ENCODE measurements at regions not wholly inside any gene's neighbourhood (a gene's known extent, or its start where the extent isn't known, plus 50 kb on each side); places are given as distances from the start of the nearest gene placed in this dataset.

DNA sequence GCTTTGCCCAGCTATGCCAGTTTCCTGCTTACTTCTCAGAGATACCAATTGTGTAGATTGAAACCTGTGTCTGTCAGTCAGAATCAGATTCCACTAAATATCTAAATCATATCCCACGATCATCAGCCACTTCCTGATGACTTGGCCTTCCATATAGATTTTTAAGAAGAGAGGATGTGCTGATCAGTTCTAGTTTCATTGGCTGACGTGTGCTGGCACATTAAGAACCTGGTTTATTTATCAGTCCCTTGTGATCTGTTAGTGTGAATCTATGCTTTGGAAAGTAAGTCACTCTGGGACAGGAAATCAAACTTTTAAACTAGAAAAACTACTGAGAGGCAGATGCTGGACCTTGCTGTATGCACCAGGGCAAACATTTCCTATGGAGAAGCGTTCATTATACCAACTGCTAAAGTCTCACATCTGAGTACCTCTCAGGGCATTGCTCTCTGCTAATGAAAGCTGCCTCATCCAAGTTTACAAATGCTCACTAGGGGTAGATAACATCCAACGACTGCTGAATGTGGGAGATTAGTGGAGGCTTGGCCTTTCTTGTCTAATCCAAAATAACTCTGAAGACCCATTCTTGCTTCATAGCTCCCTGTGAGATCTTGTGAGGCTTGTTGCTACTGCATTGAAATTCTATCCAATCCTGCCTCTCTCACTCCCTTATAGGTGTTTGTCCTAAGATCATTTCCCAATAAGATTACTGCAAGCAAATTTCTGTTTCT lies 109.1 kb downstream of the ARL4A start:
- peak overlapping the region; percentile 1 for H3K4me3 Mint-ChIP-seq
- peaks cover 4% of the 10 kb centered on the region for H3K27me3 Mint-ChIP-seq (ENCODE audit: low read depth)
- DNase-seq (ENCODE audit: low spot score), result peak; percentile 6
- H3K4me1 Mint-ChIP-seq (ENCODE audit: low read depth), result peaks cover 13% of the 10 kb centered on the region
- no peaks in the 10 kb centered on the region for H3K36me3 Mint-ChIP-seq (ENCODE audit: low read depth)
- no peak overlapping the region for H3K27ac Mint-ChIP-seq
- no peaks in the 10 kb centered on the region for H3K9me3 Mint-ChIP-seq

- Mint-ChIP-seq H3K27me3 (ENCODE audit: low read depth) (peaks cover 7% of the 10 kb centered on the region), H3K27ac (no peak overlapping the region), H3K4me1 (ENCODE audit: low read depth) (peaks cover 13% of the 10 kb centered on the region), H3K9me3 (no peaks in the 10 kb centered on the region), H3K36me3 (ENCODE audit: low read depth) (no peaks in the 10 kb centered on the region), H3K4me3 (no peak overlapping the region)
- no peak for DNase-seq (ENCODE audit: low spot score)
Observed at GRCh38 chr7:12800486-12800885, 113.1 kb downstream of the ARL4A start.

GRCh38 chr7:12801107-12801506 lies 113.7 kb downstream of the ARL4A start:
- peaks cover 12% of the 10 kb centered on the region for H3K4me1 Mint-ChIP-seq (ENCODE audit: low read depth)
- peaks cover 7% of the 10 kb centered on the region for H3K27me3 Mint-ChIP-seq (ENCODE audit: low read depth)
- no peak for DNase-seq (ENCODE audit: low spot score)
- H3K4me3 Mint-ChIP-seq, result no peak overlapping the region
- H3K27ac Mint-ChIP-seq, result no peak overlapping the region
- H3K36me3 Mint-ChIP-seq (ENCODE audit: low read depth), result no peaks in the 10 kb centered on the region
- H3K9me3 Mint-ChIP-seq, result no peaks in the 10 kb centered on the region

DNA sequence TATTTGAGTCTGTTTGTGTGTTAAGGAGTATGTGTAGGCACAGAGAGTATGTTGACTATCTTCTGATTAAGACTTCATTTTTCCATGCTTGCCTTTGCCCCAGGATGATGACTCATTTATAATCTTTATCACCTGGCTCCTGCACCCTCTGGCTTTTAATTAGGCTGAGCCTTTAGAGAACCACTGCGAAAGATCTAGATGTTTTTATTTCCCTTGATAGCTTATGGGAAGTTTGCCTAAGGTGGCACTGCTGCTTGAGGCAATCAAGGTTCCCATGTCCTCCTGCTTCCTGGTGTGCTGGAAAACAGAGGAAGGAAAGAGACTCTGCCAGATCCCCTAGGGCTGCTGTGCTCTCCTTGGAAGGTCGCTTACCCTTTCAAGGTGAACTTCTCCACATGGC lies 114.6 kb downstream of the ARL4A start:
- Mint-ChIP-seq H3K36me3 (ENCODE audit: low read depth) (no peaks in the 10 kb centered on the region), H3K9me3 (no peaks in the 10 kb centered on the region), H3K4me1 (ENCODE audit: low read depth) (peaks cover 2% of the 10 kb centered on the region), H3K27me3 (ENCODE audit: low read depth) (peaks cover 7% of the 10 kb centered on the region), H3K4me3 (no peak overlapping the region), H3K27ac (no peak overlapping the region)
- no peak for DNase-seq (ENCODE audit: low spot score)

GRCh38 chr7:12803542-12803941 lies 116.1 kb downstream of the ARL4A start:
- Mint-ChIP-seq H3K9me3 (no peaks in the 10 kb centered on the region), H3K4me3 (no peak overlapping the region), H3K27ac (no peak overlapping the region), H3K36me3 (ENCODE audit: low read depth) (no peaks in the 10 kb centered on the region), H3K4me1 (ENCODE audit: low read depth) (no peaks in the 10 kb centered on the region), H3K27me3 (ENCODE audit: low read depth) (peaks cover 7% of the 10 kb centered on the region)
- no peak for DNase-seq (ENCODE audit: low spot score)

DNA sequence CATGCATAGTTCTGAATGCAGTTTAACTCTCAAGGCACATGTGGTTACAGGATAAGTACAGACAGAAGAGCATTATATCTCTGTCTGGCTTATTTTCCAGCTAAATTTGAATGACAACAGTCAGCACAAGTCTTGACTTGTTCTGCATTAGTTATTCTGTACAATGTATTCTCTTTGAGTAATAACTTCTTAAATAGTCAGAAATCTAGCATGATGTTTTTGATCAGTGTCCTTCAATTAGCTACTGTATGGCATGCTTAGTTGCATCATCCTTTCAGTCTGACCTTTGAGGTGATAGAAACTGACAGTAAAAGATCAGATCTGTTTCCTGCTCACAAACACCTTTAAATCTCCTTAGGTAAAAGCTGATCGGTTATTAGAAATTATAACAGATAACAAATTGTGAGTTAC lies 118.1 kb downstream of the ARL4A start:
- H3K36me3 Mint-ChIP-seq (ENCODE audit: low read depth), result no peaks in the 10 kb centered on the region

DNA sequence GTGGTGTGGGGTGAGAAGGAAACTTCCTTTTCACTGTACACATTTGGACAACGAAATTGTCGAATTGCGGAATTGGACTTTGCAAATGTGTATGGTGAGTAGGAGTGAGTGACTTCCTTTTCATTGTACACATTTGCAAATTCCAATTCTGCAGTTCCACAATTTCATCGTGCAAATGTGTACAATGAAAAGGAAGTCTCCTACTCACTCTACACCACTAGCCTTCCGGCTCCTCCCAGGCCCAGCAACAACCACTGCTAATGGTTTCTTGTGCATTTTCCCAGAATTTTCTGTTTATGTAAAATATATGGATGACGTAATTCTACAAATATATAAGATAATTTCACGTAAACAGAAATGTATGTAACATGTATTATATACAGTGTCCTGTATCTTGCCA lies 118.5 kb downstream of the ARL4A start:
- H3K4me3 Mint-ChIP-seq, result no peak overlapping the region
- no peaks in the 10 kb centered on the region for H3K4me1 Mint-ChIP-seq (ENCODE audit: low read depth)
- no peak overlapping the region for H3K27ac Mint-ChIP-seq
- peaks cover 3% of the 10 kb centered on the region for H3K27me3 Mint-ChIP-seq (ENCODE audit: low read depth)
- DNase-seq (ENCODE audit: low spot score), result no peak
- no peaks in the 10 kb centered on the region for H3K36me3 Mint-ChIP-seq (ENCODE audit: low read depth)
- no peaks in the 10 kb centered on the region for H3K9me3 Mint-ChIP-seq

More for the DNA sequence above, 118.1 kb downstream of the ARL4A start:
- H3K27ac Mint-ChIP-seq, result no peak overlapping the region
- H3K4me3 Mint-ChIP-seq, result no peak overlapping the region
- H3K27me3 Mint-ChIP-seq (ENCODE audit: low read depth), result peaks cover 3% of the 10 kb centered on the region
- H3K4me1 Mint-ChIP-seq (ENCODE audit: low read depth), result no peaks in the 10 kb centered on the region
- DNase-seq (ENCODE audit: low spot score), result no peak
- H3K9me3 Mint-ChIP-seq, result no peaks in the 10 kb centered on the region

DNA sequence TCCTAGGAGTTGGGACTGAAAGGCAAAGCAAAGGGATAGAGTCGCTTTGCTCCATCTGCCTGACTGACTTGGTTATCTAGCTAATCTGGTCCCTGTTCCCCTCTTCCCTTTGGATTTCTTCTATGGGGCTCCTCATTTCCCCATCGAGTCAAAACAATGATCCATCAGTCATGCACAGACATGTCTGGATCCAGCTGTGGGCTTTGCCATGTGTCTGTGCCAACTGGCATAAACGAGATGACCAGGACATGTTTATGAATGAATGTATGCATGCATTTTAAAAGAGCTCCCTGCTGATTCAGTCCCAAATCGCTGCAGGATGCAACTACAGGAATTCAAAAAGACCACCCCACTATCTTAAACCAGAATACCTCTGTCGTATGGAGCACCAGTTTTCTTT lies 122.0 kb downstream of the ARL4A start:
- no peak overlapping the region for H3K4me3 Mint-ChIP-seq
- no peaks in the 10 kb centered on the region for H3K27me3 Mint-ChIP-seq (ENCODE audit: low read depth)
- H3K27ac Mint-ChIP-seq, result no peak overlapping the region
- no peak for DNase-seq (ENCODE audit: low spot score)
- no peaks in the 10 kb centered on the region for H3K4me1 Mint-ChIP-seq (ENCODE audit: low read depth)
- H3K9me3 Mint-ChIP-seq, result no peaks in the 10 kb centered on the region
- H3K36me3 Mint-ChIP-seq (ENCODE audit: low read depth), result no peaks in the 10 kb centered on the region

GRCh38 chr7:12812111-12812510 lies 124.7 kb downstream of the ARL4A start:
- no peaks in the 10 kb centered on the region for H3K36me3 Mint-ChIP-seq (ENCODE audit: low read depth)
- no peak for DNase-seq (ENCODE audit: low spot score)
- H3K4me1 Mint-ChIP-seq (ENCODE audit: low read depth), result no peaks in the 10 kb centered on the region
- no peak overlapping the region for H3K27ac Mint-ChIP-seq
- H3K9me3 Mint-ChIP-seq, result no peaks in the 10 kb centered on the region
- H3K27me3 Mint-ChIP-seq (ENCODE audit: low read depth), result no peaks in the 10 kb centered on the region
- H3K4me3 Mint-ChIP-seq, result no peak overlapping the region

- no peaks in the 10 kb centered on the region for H3K9me3 Mint-ChIP-seq
- peaks cover under 1% of the 10 kb centered on the region for H3K27me3 Mint-ChIP-seq (ENCODE audit: low read depth)
- no peaks in the 10 kb centered on the region for H3K4me1 Mint-ChIP-seq (ENCODE audit: low read depth)
- no peak for DNase-seq (ENCODE audit: low spot score)
- H3K36me3 Mint-ChIP-seq (ENCODE audit: low read depth), result no peaks in the 10 kb centered on the region
- H3K4me3 Mint-ChIP-seq, result no peak overlapping the region
- no peak overlapping the region for H3K27ac Mint-ChIP-seq
Observed at GRCh38 chr7:12814107-12814506, 126.7 kb downstream of the ARL4A start.

DNA sequence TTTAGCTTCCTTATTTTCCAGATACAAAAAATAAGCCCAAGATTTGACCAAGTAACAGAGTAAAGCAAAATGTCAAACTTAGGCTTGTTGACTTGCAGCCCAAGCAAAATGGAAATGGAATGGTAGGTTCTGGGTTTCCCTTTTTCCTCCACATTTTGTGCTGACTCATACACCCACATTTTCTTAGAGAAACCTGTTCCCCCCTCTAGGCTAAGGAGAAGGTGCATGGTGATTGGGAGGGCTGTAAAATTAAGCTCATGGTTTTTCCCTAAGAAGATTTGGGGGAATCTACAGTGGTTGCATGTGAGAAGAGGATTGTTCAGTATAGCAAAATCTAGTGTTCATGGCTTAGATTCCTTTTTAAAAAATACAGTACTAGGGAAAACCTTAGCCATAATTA lies 127.4 kb downstream of the ARL4A start:
- Mint-ChIP-seq H3K27me3 (ENCODE audit: low read depth) (peaks cover 3% of the 10 kb centered on the region), H3K9me3 (no peaks in the 10 kb centered on the region), H3K36me3 (ENCODE audit: low read depth) (no peaks in the 10 kb centered on the region), H3K27ac (no peak overlapping the region), H3K4me1 (ENCODE audit: low read depth) (no peaks in the 10 kb centered on the region), H3K4me3 (no peak overlapping the region)
- no peak for DNase-seq (ENCODE audit: low spot score)

GRCh38 chr7:12815426-12815825 lies 128.0 kb downstream of the ARL4A start:
- H3K9me3 Mint-ChIP-seq, result no peaks in the 10 kb centered on the region
- no peak overlapping the region for H3K4me3 Mint-ChIP-seq
- H3K27me3 Mint-ChIP-seq (ENCODE audit: low read depth), result peaks cover 3% of the 10 kb centered on the region

DNA sequence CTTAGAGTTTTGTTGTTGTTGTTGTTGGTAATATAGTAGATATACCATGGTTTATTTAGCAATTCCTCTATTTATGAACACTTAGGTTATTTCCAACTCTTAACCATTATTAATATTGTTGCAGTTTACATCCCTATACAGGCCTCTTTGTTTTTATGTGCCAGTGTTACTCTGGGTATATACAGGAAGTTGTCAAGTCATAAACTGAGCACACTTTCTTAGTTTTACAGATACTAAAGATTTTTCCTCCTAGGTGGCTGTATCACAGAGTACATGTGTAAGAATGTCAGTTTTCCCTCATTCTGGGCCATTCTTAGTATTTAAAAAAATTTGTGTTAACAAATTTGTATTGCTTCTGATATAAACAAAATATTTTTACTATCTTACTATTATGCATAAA lies 128.4 kb downstream of the ARL4A start:
- peaks cover 3% of the 10 kb centered on the region for H3K4me1 Mint-ChIP-seq (ENCODE audit: low read depth)
- H3K9me3 Mint-ChIP-seq, result no peaks in the 10 kb centered on the region

More at GRCh38 chr7:12815426-12815825, 128.0 kb downstream of the ARL4A start:
- no peak overlapping the region for H3K27ac Mint-ChIP-seq
- DNase-seq (ENCODE audit: low spot score), result no peak
- no peaks in the 10 kb centered on the region for H3K4me1 Mint-ChIP-seq (ENCODE audit: low read depth)
- no peaks in the 10 kb centered on the region for H3K36me3 Mint-ChIP-seq (ENCODE audit: low read depth)

DNA sequence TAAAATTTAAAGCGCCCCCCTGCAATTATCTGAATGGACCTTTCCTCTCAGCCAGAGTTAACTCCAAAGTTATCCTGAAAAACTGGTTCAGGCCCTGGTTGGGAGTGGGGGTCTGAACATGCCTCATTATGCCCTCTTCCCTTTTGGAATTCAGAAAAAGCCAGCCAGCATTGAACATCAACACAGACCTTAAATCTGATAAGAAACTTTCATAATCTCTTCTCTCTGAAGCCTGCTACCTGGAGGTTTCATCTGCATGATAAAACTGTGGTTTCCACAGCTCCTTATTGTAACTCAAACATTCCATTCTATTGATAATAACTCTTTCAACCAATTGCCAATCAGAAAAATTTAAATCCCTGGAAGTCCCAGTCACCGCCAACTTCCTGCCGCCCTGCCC lies 133.3 kb downstream of the ARL4A start:
- Mint-ChIP-seq H3K36me3 (ENCODE audit: low read depth) (no peaks in the 10 kb centered on the region), H3K27ac (no peak overlapping the region), H3K4me3 (no peak overlapping the region), H3K9me3 (no peaks in the 10 kb centered on the region), H3K27me3 (ENCODE audit: low read depth) (peaks cover 5% of the 10 kb centered on the region), H3K4me1 (ENCODE audit: low read depth) (peaks cover 3% of the 10 kb centered on the region)
- DNase-seq (ENCODE audit: low spot score), result no peak

More for the DNA sequence above, 128.4 kb downstream of the ARL4A start:
- Mint-ChIP-seq H3K4me3 (no peak overlapping the region), H3K27ac (no peak overlapping the region), H3K36me3 (ENCODE audit: low read depth) (no peaks in the 10 kb centered on the region), H3K27me3 (ENCODE audit: low read depth) (peaks cover 3% of the 10 kb centered on the region)
- no peak for DNase-seq (ENCODE audit: low spot score)

GRCh38 chr7:12821746-12822145 lies 134.3 kb downstream of the ARL4A start:
- Mint-ChIP-seq H3K4me1 (ENCODE audit: low read depth) (peaks cover 3% of the 10 kb centered on the region), H3K36me3 (ENCODE audit: low read depth) (no peaks in the 10 kb centered on the region), H3K27me3 (ENCODE audit: low read depth) (peaks cover 7% of the 10 kb centered on the region), H3K9me3 (no peaks in the 10 kb centered on the region), H3K27ac (no peak overlapping the region), H3K4me3 (no peak overlapping the region)
- DNase-seq (ENCODE audit: low spot score), result no peak
